ENCODE measurements at regions not wholly inside any gene's neighbourhood (a gene's known extent, or its start where the extent isn't known, plus 50 kb on each side); places are given as distances from the start of the nearest gene placed in this dataset.
A peak's percentile ranks its signal among the peaks of the same experiment; 100 is the strongest.
"Not testable (repeated sequence)": the region's sequence is repeated elsewhere in the genome, so short reads cannot be mapped to it uniquely, and the experiment has no call there.

GRCh38 chr22:49519117-49519737 is 308.4 kb downstream of the BRD1 start:
- no peak for DNase-seq

- no peak for DNase-seq
Observed at GRCh38 chr22:49518436-49518970, 309.2 kb downstream of the BRD1 start.

GRCh38 chr22:49517667-49518185 is 309.9 kb downstream of the BRD1 start:
- no peak for DNase-seq

- DNase-seq, result no peak
Observed at GRCh38 chr22:49517211-49517610, 310.5 kb downstream of the BRD1 start.

GRCh38 chr22:49515475-49515874 is 312.2 kb downstream of the BRD1 start:
- DNase-seq, result no peak

GRCh38 chr22:49514641-49515040 is 313.0 kb downstream of the BRD1 start:
- peak; percentile 19 for DNase-seq

GRCh38 chr22:49514211-49514610 is 313.5 kb downstream of the BRD1 start:
- DNase-seq, result no peak

- DNase-seq, result no peak
Observed at GRCh38 chr22:49513358-49513851, 314.3 kb downstream of the BRD1 start.

- DNase-seq, result peak; percentile 32
Observed at GRCh38 chr22:49512487-49513165, 315.0 kb downstream of the BRD1 start.

GRCh38 chr22:49511393-49512189 is 316.1 kb downstream of the BRD1 start:
- not testable (repeated sequence) for DNase-seq

- no peak for DNase-seq
Observed at GRCh38 chr22:49510718-49511117, 317.0 kb downstream of the BRD1 start.

- no peak for DNase-seq
Observed at GRCh38 chr22:49509016-49509415, 318.7 kb downstream of the BRD1 start.

- DNase-seq, result no peak
Observed at GRCh38 chr22:49508561-49508960, 319.1 kb downstream of the BRD1 start.

- DNase-seq, result no peak
Observed at GRCh38 chr22:49507607-49508292, 319.9 kb downstream of the BRD1 start.

- DNase-seq, result no peak
Observed at GRCh38 chr22:49506010-49506400, 321.7 kb downstream of the BRD1 start.

GRCh38 chr22:49505337-49506009 is 322.2 kb downstream of the BRD1 start:
- no peak for DNase-seq

- DNase-seq, result no peak
Observed at GRCh38 chr22:49503896-49504521, 323.7 kb downstream of the BRD1 start.

GRCh38 chr22:49503321-49503720 is 324.4 kb downstream of the BRD1 start:
- no peak for DNase-seq

- no peak for DNase-seq
Observed at GRCh38 chr22:49502126-49502826, 325.4 kb downstream of the BRD1 start.

- no peak for DNase-seq
Observed at GRCh38 chr22:49500942-49501395, 326.7 kb downstream of the BRD1 start.

- DNase-seq, result no peak
Observed at GRCh38 chr22:49500076-49500460, 327.6 kb downstream of the BRD1 start.

Measured in NCI-H1105 (cell line).